ENCODE measurements at regions not wholly inside any gene's neighbourhood (a gene's known extent, or its start where the extent isn't known, plus 50 kb on each side); places are given as distances from the start of the nearest gene placed in this dataset.
A peak's percentile ranks its signal among the peaks of the same experiment; 100 is the strongest.

DNA sequence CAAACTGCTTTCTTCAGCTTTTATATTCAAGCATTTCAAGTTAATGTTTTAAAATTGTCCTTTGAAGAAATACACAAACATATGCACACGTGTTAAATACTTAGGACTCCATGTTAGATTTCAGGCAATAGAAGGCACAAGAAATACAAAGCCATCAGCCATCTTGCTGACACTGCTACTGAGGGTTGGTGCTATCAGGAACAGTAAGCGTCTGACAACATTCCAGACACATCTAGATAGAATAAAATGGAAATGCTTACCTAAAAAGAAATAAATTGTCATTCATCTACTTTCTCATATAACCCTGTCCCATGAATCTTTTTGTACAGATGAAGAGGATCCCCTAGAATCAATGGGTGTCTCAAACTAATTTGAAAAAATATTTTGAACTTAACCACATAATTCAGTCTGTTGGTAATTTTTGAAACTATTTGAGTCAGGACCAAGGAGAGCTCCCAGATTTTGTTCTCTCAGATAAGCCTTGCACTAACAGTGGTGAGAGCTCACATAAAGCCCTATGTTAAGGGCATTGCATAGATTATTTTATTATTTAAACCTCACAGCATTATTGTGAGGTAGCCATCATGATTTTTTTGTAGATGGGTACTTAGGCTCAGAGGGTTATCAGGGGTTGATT, 631.1 kb upstream of the POU3F2 start:
- DNase-seq: no peak

DNA sequence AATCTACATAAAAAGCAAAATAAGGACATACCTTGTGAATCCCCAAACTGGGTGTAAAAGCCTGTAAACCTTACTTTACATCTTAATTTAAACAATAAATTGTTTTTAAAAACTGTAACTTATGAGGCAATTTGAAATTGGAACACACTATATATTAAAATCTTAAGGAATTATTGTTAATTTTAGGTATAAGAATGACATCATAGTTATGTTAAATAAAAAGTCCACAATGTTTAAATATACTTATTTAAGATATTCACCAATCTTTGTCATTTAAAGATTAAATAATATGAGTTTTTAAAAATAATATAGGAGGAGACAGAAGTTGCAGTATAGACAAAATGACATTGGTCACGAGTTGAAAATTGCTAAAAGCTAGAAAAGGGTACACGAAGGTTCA, 621.9 kb upstream of the POU3F2 start:
- no peak for DNase-seq

DNA sequence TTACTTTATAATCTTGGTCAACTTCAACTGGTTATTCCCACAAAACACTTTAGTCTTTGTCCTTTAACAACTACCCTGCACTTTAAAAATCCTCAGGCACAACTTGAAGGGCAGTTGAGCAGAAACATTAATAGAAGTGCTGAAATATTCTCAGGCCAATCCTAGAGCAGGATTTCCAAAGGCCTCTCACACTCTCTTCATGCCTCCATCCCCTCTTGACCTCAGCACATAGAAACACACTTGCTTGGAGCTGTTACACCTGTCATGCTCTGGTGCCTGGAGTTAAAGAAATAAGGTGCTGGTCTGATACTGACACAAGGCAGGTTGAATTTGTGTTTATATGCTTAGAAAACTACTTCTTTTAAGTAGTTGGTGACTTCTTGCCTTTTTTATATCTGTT, 618.8 kb upstream of the POU3F2 start:
- no peak for DNase-seq

DNA sequence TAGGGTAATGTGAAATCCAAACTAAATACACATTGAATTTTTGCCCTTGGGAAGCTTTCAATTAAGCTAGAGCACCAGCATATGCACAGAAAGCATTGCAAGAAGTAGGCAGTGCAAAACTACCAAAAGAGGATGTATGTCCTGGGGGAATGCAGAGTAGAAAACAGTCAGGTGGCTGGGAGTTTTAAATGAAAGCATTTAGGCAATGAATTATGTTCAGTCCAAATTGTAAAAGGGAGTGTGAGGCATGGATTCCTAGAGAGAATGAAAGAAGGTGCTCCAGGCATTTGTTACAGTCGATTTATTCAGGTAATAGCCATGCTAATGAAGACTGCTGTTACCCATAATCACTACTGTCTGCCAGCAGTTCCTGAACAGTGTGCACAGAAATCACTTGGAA, 604.1 kb upstream of the POU3F2 start:
- no peak for DNase-seq

DNA sequence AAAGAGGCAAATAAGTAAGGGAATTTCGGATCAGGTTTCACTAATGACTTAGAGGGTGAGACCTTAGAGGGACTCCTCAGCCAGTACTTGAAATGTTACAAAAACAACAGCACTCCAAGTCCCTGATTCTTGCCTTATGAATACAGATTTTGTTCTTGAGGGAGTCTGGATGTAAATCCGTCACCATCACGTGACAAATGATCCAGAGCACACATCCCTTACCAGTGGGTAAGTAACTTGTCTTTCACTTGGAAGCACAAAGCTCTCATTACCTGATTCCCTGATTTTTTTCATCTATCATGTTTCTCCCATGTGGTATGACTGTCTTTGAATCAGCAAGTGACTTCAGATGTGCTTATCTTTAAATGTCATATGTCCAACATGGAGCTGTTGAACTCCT, 595.3 kb upstream of the POU3F2 start:
- DNase-seq: no peak

DNA sequence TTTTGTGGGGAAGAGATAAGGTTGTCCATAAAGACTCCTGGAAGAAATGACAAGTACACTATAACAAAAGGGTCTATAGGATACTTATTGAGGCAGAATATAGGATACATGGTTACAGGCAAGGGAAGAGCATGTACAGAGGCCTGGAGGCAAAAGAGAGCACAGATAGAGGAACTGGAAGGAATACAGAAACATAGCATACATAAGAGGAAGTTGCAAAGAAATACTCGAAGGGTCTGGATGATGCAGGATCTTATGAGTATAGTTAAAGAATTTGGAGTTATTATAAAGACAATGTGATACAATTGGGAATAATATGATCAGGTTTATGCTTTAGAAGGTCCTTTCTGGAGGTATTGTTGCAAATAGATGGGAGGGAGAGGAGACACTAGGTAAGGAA, 592.7 kb upstream of the POU3F2 start:
- DNase-seq: no peak

DNA sequence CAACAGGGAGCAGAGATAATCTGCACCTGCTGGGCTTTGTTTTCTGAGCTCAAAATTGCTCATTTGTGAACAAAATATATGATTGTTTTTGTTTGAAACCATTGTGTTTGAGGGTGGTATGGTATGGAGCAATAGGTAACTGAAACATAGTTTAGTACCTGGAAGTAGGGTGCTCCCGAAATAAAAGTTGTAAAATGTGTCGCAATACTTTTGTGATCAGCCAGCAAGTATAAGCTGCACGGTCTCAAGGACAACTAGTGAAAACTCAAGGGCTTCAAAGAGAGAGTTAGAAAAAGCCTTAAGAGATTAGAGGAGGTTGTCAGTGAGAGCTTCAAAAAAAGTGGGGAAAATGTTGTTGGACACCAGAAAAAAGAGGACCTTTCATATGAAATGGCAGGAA, 579.8 kb upstream of the POU3F2 start:
- DNase-seq: no peak

DNA sequence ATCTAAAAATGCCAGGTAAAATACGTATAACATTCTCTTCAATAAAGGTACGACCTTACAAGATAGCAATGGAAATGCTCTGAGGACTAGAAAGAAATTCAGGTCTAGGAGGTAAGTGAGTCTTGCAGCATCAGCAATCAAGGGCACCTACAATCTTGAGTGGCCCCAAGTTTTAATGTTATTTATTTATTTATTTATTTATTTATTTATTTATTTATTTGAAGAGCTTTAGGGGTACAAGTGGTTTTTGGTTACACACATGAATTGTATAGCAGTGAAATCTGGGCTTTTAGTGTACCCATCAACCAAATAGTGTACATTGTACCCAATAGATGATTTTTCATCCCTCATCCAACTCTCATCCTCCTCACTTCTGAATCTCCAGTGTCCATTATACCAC, 574.0 kb upstream of the POU3F2 start:
- DNase-seq: no peak

DNA sequence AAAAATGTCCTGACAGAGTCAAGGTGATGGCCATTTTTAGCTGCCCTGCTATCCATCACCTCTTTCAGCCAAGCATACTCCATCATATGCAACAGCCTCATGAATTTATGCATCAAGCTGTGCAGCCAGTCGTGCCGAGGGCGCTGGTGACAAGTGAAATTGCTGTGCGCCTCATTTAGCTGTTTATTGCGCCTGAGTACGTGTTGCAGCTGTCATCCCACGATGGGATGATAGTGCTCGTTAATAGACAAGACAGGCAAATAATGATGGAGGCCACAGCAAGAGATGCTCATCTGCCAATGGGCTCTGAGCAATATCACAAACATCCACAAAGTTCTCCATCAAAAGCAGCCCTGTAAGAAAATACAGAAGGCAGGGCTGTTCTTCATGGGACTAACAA, 562.3 kb upstream of the POU3F2 start:
- no peak for DNase-seq

DNA sequence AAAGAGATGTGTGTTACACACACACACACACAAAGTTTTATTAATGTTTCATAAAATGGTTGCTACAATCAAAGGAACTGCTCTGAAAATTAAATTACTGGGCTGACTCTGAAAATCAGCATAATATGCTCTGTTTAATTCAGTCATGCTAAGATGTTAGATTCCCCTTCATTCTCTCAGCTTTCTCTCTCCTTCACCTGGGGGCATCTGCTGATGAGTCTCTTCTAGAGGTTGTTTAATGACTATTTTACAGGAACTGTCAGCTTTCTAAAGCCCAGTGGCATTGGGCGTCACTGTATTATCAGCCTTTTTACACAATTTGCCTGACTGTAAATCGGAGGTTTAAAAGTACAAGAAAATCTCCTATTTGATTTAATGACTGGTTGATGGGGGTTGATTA, 559.7 kb upstream of the POU3F2 start:
- no peak for DNase-seq

DNA sequence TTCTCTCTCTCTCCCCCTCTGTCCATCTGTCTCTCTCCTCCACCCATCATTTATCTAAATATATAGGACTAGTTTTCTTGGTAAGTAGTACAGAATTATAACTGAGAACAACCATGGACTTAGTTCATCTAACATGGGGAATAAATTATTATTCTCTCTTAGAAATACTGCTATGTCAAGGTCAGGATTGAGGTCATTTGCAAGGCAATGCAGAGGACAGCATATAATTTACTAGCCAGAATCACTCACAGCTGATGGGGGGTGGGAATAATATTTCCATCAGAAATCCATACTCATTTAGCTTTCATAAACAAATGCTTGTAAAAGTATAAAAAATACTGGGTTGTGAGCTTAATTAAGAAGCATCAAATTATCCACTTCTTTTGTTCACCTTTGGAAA, 553.9 kb upstream of the POU3F2 start:
- DNase-seq: no peak

DNA sequence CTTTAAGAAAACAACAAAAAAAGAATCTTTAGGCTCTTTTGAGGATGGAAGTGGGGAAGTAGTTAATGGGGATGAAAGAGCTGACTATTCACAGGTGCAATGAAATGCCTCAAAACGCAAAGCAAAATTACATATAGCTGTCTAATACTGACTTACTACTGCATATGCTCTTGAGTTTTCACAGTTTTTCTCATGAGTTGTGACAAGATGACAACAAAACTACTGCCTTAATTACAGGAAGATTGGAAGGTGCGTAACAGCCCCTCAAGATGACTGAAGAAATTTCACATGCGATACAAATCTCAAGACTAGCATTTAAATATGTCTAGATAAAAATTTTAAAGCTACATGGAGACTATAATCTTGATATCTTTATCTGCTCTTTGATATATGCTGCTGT, 547.8 kb upstream of the POU3F2 start:
- no peak for DNase-seq

DNA sequence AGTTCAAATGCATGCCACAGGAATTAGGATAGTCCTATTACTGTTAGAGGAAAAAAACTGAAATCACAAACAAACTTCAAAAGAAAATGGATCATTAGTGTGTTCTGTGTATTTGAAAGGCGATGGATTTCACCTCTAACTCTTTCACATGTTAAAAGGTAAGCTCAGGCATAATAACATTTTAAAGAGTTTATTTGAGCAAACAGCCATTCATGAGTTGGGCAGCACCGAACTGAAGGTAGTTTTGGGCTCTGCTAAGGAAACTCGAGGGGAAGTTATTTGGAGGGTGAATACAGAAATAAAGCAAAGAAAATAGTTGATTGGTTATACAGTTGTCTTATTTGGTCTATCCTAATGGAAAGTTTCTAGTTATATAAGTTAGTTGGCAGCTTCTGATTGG, 546.5 kb upstream of the POU3F2 start:
- DNase-seq: no peak

DNA sequence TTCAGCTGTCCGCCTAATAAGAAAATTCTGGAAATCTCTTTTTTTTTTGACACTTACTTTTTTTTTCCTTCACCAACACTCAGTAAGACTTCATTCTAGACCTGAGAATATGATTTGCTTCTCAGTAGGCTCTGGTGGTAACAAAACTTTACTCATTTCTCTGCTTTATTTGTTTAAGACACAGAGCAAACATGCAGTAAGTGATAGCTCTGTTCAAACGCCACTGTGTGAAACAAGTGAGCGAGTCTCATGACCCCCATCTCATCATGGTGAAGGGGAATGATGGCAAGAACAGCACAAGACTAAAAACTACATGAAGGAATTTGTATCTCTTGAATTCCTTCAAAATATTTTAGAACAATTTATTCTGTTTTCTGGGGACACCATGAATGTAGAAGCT, 541.6 kb upstream of the POU3F2 start:
- DNase-seq: no peak

DNA sequence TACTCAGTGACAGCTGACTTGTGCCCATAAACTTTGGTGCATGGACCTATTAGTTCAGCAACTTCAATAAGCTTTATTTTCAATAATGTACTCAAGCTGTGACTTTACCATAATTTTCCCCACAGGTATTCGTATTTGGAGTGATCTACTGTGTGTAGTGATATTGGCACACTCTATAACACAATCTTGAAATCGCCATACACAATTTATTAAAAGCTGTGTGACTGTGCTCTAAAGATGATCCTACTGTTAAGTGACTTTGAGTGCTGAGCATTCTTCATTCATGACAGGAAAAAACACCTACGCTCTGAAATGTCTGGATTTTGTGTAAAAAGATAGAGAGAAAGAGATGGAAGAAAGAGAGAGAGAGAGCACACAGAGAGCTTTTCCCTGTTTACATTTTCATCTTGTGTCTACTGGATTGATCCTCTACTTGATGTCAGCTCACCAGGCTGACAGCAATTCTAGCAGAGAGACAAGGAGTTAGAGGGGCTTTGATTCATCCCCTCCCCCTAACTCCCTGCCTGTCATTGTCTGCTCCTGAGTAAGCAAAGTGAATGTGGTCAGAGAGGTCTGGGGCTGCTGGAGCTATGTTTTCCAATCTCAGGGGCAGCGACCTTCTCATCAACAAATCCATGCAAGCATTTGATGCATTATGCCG, 538.7 kb upstream of the POU3F2 start:
- DNase-seq: no peak

DNA sequence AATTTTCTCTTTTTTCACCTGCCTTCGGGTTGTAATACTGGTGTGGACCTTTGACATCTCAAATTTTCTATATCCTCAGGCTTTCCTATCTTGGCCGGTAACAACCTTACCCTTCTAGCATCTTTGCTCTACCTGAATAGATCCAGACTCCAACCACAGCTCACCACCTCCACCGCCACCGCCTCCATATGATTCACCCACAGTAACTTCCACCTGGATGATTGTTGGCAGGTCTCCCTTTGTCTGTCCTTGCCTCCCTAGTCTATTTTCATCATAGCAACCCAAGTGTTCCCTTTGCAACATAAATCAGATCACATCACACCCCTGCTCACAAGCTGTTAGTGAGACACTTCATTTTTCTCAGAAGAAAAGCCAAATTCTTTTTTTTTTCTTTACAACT, 525.8 kb upstream of the POU3F2 start:
- no peak for DNase-seq

DNA sequence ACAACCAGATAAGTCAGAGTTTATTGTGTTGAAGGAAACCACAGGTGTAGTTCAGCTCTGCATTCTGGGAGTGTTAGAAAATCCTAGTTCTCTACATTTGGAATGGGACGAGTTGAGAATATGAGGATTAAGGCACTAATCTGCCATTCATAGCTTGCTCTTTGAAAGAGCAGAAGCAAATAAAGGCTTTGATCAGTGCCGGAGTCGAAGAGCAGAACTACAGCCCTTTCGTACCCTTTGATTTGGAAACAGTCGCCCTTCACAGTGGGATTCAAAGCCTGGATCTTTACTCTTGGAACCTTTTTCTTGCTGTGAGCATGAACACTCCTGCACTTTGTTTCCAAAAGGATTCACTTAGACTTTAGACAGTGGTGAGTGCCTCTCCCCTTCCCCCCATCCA, 523.9 kb upstream of the POU3F2 start:
- no peak for DNase-seq

DNA sequence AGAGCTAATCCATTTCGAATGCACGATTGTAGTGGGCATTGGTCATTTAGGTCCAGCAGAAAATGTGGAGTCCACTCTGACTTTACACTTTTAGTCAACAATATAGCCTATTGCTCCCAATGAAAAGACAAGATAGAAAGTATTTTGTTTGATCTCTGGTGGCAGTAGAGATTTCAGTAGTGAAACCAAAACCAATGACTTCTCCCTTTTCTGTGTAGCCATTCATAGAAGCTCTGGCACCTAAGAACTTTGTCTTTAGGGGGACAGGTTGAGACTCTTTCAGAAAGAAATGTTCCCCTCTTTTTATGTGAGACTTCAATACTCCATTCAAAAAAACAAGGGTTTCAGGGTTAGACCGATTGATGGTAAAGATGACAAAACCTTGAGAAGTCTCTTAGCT, 510.8 kb upstream of the POU3F2 start:
- DNase-seq: no peak

DNA sequence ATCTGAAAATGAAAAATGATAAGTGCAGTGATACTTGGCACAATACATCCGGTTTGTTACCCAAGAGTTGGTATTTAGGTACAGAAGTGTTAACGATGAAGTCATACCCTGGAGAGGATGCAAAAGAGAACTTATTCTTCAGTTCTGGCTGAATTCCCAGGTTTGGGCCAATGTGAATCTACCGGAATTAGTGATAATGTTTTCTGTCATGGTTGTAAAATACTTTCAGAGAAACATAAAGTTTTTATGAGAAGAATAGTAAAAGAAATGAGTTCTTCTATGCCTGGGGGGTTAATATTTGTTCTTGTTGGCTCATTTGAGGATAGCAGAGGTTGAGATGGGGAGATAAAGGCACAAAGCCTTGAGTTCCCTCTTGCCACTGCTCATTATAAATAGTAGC, 509.9 kb upstream of the POU3F2 start:
- peak; percentile 51 for DNase-seq

DNA sequence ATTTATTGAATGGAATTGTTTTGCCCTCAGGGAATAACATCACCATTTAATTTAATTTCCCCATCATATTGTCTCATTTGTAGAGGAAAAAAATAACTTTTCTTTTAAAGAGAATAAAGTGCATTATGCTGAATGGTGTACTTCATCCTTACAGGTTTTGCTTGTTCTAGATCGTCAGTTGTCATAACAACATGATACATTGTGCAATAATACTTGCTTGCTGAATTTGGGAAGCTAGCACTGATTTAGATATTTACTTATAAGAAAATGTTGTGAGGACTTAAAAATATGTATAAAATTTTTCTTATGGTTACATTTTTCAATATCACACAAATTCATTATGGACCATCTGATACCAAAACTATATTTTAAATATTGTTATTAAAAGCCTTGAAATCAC, 509.0 kb upstream of the POU3F2 start:
- DNase-seq: no peak

DNA sequence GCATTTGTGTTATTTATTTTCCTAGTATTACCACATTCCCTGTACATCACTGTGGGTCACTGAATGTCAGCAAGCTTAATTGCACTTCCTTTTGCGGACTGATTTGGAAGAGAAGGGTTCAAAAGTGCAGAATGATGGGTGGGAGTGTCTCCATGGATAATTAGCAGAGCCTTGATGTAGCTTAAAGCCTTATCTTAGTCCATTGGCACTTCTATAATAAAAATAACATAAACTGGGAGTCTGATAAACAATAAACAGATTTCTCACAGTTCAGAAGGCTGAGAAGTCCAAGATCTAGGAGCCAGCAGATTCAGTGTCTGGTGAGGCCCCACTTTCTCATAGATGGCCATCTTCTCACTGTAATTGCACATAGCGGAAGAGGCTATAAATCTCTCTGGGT, 501.1 kb upstream of the POU3F2 start:
- DNase-seq: no peak

DNA sequence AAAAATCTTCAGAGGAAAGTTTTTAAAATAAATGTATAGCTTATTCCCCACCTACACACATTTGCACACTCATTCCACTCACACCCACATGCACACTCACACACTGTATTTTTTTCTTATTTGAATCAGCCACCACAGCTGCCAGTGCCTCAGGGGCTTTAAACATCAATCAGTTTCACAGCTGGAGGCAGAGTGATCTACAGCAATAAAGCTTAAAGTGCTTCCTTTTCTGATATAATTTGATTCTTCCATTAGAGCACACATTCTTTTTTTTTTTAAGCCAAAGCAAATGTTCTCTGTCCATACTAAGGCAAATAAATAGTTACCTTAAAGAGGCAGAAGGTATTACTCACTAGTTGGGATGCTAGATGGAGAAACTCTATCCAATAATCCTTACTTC, 498.8 kb upstream of the POU3F2 start:
- no peak for DNase-seq

DNA sequence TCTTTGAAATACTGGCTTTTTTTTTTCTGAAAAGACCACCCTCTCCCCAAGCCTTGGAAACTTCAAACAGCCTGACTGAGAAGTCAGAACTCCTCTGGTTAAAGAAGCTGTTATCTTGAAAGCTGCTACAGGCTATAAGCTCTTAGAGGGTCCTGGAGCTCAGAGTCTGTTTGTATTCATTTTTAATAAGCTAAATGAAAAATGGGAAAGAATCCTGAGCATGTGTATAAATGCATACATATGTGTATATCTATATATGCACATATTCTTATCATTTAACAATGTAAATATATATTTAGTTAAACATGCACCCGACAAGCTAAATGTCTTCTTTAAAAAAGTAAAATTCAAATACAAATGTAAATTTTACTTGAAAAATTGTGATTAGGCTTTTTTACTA, 494.9 kb upstream of the POU3F2 start:
- DNase-seq: no peak

DNA sequence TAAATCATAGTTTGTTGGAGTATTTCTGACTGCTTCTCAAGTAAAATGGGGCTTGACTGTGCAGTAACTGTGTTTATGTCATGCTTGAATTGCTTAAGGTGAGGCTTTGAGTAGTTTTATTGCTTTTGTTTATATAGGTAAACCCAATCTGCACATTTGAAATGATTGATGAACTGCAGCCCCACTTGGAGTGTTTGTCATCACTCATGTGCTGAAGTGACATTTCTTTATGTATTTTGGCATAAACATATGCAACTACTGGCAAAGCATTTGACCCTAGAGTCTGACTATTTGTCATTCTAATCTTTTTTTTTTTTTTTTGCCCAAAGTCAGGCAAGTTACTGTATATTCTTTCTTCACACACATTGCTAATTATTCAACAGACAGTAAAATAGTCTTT, 491.4 kb upstream of the POU3F2 start:
- no peak for DNase-seq

DNA sequence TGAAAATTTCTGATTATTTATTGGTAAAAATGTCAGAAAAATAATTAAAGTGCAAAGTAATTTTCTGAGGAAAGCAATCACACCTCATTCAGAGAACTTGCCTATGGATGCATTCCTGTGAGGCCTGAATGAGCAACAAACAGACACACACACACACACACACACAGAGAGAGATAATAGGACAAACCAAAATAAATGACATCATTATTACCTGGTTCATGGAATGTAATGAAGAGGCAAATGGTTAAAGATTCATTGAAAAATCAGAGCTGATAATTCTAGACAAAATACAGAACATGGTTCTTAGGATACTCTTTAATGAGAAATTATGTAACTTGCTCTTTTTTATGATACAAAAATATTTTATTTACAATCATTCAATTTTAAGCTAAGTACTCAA, 490.6 kb upstream of the POU3F2 start:
- no peak for DNase-seq
